NCI-H1417 treated with DMSO at 0.1 percent for 48 hours (cell line): ENCODE measurements at regions not wholly inside any gene's neighbourhood (a gene's known extent, or its start where the extent isn't known, plus 50 kb on each side); places are given as distances from the start of the nearest gene placed in this dataset.
"Not testable (repeated sequence)": the region's sequence is repeated elsewhere in the genome, so short reads cannot be mapped to it uniquely, and the experiment has no call there.

Experiments
- DNase-seq: peaks from one replicate; lab custom pipeline; 2025; lab: John Stamatoyannopoulos, UW

GRCh38 chr2:116922414-116922813 is 892.1 kb upstream of the DDX18 start:
- no peak for DNase-seq

GRCh38 chr2:116924509-116924908 is 890.0 kb upstream of the DDX18 start:
- no peak for DNase-seq

GRCh38 chr2:116935097-116935814 is 879.2 kb upstream of the DDX18 start:
- no peak for DNase-seq

- DNase-seq = no peak
Measured at GRCh38 chr2:116948258-116948657, 866.2 kb upstream of the DDX18 start.

- DNase-seq = no peak
Measured at GRCh38 chr2:116949249-116949648, 865.2 kb upstream of the DDX18 start.

GRCh38 chr2:116952254-116952653 is 862.2 kb upstream of the DDX18 start:
- no peak for DNase-seq

GRCh38 chr2:116955646-116956045 is 858.8 kb upstream of the DDX18 start:
- no peak for DNase-seq

GRCh38 chr2:116975608-116976007 is 838.9 kb upstream of the DDX18 start:
- DNase-seq = no peak

- peak; percentile 36 for DNase-seq
Measured at GRCh38 chr2:116979916-116980764, 834.4 kb upstream of the DDX18 start.

- DNase-seq = no peak
Measured at GRCh38 chr2:116987447-116987846, 827.0 kb upstream of the DDX18 start.

- DNase-seq = no peak
Measured at GRCh38 chr2:116988303-116988702, 826.2 kb upstream of the DDX18 start.

GRCh38 chr2:117019357-117019756 is 795.1 kb upstream of the DDX18 start:
- DNase-seq = no peak

GRCh38 chr2:117027646-117028045 is 786.8 kb upstream of the DDX18 start:
- DNase-seq = no peak

GRCh38 chr2:117028708-117029107 is 785.8 kb upstream of the DDX18 start:
- not testable (repeated sequence) for DNase-seq

GRCh38 chr2:117055499-117056375 is 758.8 kb upstream of the DDX18 start:
- DNase-seq = no peak

GRCh38 chr2:117056376-117056748 is 758.1 kb upstream of the DDX18 start:
- no peak for DNase-seq

- no peak for DNase-seq
Measured at GRCh38 chr2:117057016-117057415, 757.5 kb upstream of the DDX18 start.

GRCh38 chr2:117058366-117058765 is 756.1 kb upstream of the DDX18 start:
- DNase-seq = no peak

GRCh38 chr2:117064021-117064420 is 750.5 kb upstream of the DDX18 start:
- DNase-seq = no peak

- no peak for DNase-seq
Measured at GRCh38 chr2:117065912-117066311, 748.6 kb upstream of the DDX18 start.

- DNase-seq = no peak
Measured at GRCh38 chr2:117067900-117068299, 746.6 kb upstream of the DDX18 start.

GRCh38 chr2:117068371-117068770 is 746.1 kb upstream of the DDX18 start:
- no peak for DNase-seq
